HepG2 (cell line): ENCODE measurements at regions not wholly inside any gene's neighbourhood (a gene's known extent, or its start where the extent isn't known, plus 50 kb on each side); places are given as distances from the start of the nearest gene placed in this dataset.

Experiments
- AHDC1 ChIP-seq: sonication (generic); formaldehyde crosslinking; IDR thresholded peaks from 2 replicates; pipeline ENCODE4 v1.5.1; 2020; ENCODE audit warnings: mild to moderate bottlenecking, missing genetic modification reagents, borderline replicate concordance
- CCAR2 ChIP-seq: fragments of 200-400 bp; formaldehyde crosslinking; optimal IDR thresholded peaks from 2 replicates; pipeline ENCODE3; 2018; ENCODE audit warnings: low read depth, mild to moderate bottlenecking, low read length, moderate library complexity
- CREM ChIP-seq, 2 experiments: sonication (generic) in 1 of 2; formaldehyde crosslinking in 1 of 2; IDR thresholded peaks; 2 replicates each; pipeline versions ENCODE4 v1.4.0 to v1.6.1; 2016 to 2020; ENCODE audit warnings: antibody characterized with exemption in 1 of 2, mild to moderate bottlenecking in 1 of 2, missing genetic modification reagents in 1 of 2
- DMAP1 ChIP-seq: IDR thresholded peaks from 2 replicates; pipeline ENCODE4 v1.6.1; 2016
- DPF2 ChIP-seq: sonication (generic); formaldehyde crosslinking; IDR thresholded peaks from 2 replicates; pipeline ENCODE4 v1.4.0; 2020; ENCODE audit warnings: mild to moderate bottlenecking, low read depth, missing genetic modification reagents, borderline replicate concordance
- FOXA3 ChIP-seq: IDR thresholded peaks from 2 replicates; pipeline ENCODE4 v1.6.1; 2016; ENCODE audit warnings: missing genetic modification reagents, missing compliant biosample characterization
- MBNL3 ChIP-seq: fragments of 250-450 bp; sonication (Bioruptor Pico); conservative IDR thresholded peaks from 2 replicates; pipeline ENCODE4 v1.8.0; 2022; ENCODE audit warnings: mild to moderate bottlenecking, inconsistent platforms
- NFE2 ChIP-seq: sonication (generic); formaldehyde crosslinking; IDR thresholded peaks from 2 replicates; pipeline ENCODE4 v1.4.0; 2020; ENCODE audit warnings: missing genetic modification reagents
- NR3C1 ChIP-seq: sonication (generic); formaldehyde crosslinking; IDR thresholded peaks from 2 replicates; pipeline ENCODE4 v1.4.0; 2020; ENCODE audit warnings: missing genetic modification reagents
- PITX1 ChIP-seq: sonication (generic); formaldehyde crosslinking; IDR thresholded peaks from 2 replicates; pipeline ENCODE4 v1.5.1; 2020; ENCODE audit warnings: mild to moderate bottlenecking, missing genetic modification reagents
- SMAD9 ChIP-seq: sonication (generic); formaldehyde crosslinking; IDR thresholded peaks from 2 replicates; pipeline ENCODE4 v1.5.1; 2020; ENCODE audit warnings: mild to moderate bottlenecking, missing genetic modification reagents
- SPEN ChIP-seq: sonication (generic); formaldehyde crosslinking; IDR thresholded peaks from 2 replicates; pipeline ENCODE4 v1.5.1; 2020; ENCODE audit warnings: low read depth, mild to moderate bottlenecking, missing genetic modification reagents
- TBX2 ChIP-seq: sonication (generic); formaldehyde crosslinking; IDR thresholded peaks from 2 replicates; pipeline ENCODE4 v1.5.0; 2020; ENCODE audit warnings: missing genetic modification reagents, mild to moderate bottlenecking, borderline replicate concordance
- TFE3 ChIP-seq: IDR thresholded peaks from 2 replicates; pipeline ENCODE4 v1.6.1; 2016
- THAP11 ChIP-seq: IDR thresholded peaks from 2 replicates; pipeline ENCODE4 v1.6.1; 2016; ENCODE audit warnings: missing biosample characterization, missing genetic modification reagents
- ZBTB46 ChIP-seq: sonication (generic); formaldehyde crosslinking; IDR thresholded peaks from 2 replicates; pipeline ENCODE4 v1.4.0; 2020; ENCODE audit warnings: mild to moderate bottlenecking, missing genetic modification reagents, borderline replicate concordance
- ZBTB7B ChIP-seq: sonication (generic); formaldehyde crosslinking; IDR thresholded peaks from 2 replicates; pipeline ENCODE4 v1.4.0; 2020; ENCODE audit warnings: missing genetic modification reagents
- ZC3H13 ChIP-seq: sonication (generic); formaldehyde crosslinking; IDR thresholded peaks from 2 replicates; pipeline ENCODE4 v1.8.1; 2023; ENCODE audit warnings: mild to moderate bottlenecking, missing genetic modification reagents, moderate library complexity
- ZNF3 ChIP-seq: IDR thresholded peaks from 2 replicates; pipeline ENCODE4 v1.7.0; 2017; ENCODE audit warnings: inconsistent platforms
- ZNF468 ChIP-seq: sonication (generic); formaldehyde crosslinking; IDR thresholded peaks from 2 replicates; pipeline ENCODE4 v1.8.0; 2022; ENCODE audit warnings: mild to moderate bottlenecking, moderate library complexity, missing genetic modification reagents
- ZNF678 ChIP-seq: sonication (generic); formaldehyde crosslinking; IDR thresholded peaks from 2 replicates; pipeline ENCODE4 v1.4.0; 2020; ENCODE audit warnings: mild to moderate bottlenecking, missing genetic modification reagents
- ZNF737 ChIP-seq: sonication (generic); formaldehyde crosslinking; IDR thresholded peaks from 2 replicates; pipeline ENCODE4 v1.5.0; 2020; ENCODE audit warnings: missing genetic modification reagents, mild to moderate bottlenecking, borderline replicate concordance
- ZNF83 ChIP-seq: sonication (generic); formaldehyde crosslinking; IDR thresholded peaks from 2 replicates; pipeline ENCODE4 v1.4.0; 2020; ENCODE audit warnings: missing genetic modification reagents, mild to moderate bottlenecking, borderline replicate concordance

GRCh38 chrX:109858602-109859341 lies 125.7 kb upstream of the ACSL4 start (continued):
- no peak for TF ChIP-seq NFE2
- no peak for TF ChIP-seq NR3C1 (CRISPR knock-in tag)
- no peak for TF ChIP-seq ZNF83
- TF ChIP-seq ZBTB46, result no peak
- TF ChIP-seq ZNF737 (CRISPR knock-in tag), result no peak
- peak; percentile 88; the same call in 1 of the 2 replicates for TF ChIP-seq AHDC1 (CRISPR knock-in tag)
- no peak for TF ChIP-seq TFE3 (CRISPR knock-in tag)
- no peak for TF ChIP-seq SMAD9
- TF ChIP-seq ZNF678, result no peak
- peak; percentile 64; the same call in 1 of the 2 replicates for TF ChIP-seq CREM (IDR thresholded peaks at IDR 0.05)
- TF ChIP-seq CREM (CRISPR knock-in tag; IDR thresholded peaks at IDR 0.05), result no peak
- TF ChIP-seq ZNF468 (CRISPR knock-in tag), result no peak
- TF ChIP-seq SPEN, result no peak
- TF ChIP-seq PITX1 (CRISPR knock-in tag), result no peak
- 0 out of 2 replicates have a peak, but pooled peaks have one; percentile 32 for TF ChIP-seq ZNF3 (CRISPR knock-in tag)
- peak; percentile 44; the same call in 1 of the 2 replicates for TF ChIP-seq DPF2 (CRISPR knock-in tag)
- TF ChIP-seq FOXA3, result peak; percentile 73
- no peak for TF ChIP-seq MBNL3 (CRISPR knock-in tag)
- TF ChIP-seq TBX2, result no peak
- no peak for TF ChIP-seq ZC3H13 (CRISPR knock-in tag)
- no peak for TF ChIP-seq DMAP1
- no peak for TF ChIP-seq CCAR2
- no peak for TF ChIP-seq THAP11 (CRISPR knock-in tag)
- no peak for TF ChIP-seq ZBTB7B (CRISPR knock-in tag)
